ENCODE measurements at regions not wholly inside any gene's neighbourhood (a gene's known extent, or its start where the extent isn't known, plus 50 kb on each side); places are given as distances from the start of the nearest gene placed in this dataset.
"Not testable (repeated sequence)": the region's sequence is repeated elsewhere in the genome, so short reads cannot be mapped to it uniquely, and the experiment has no call there.

- Histone ChIP-seq H3K9ac (ENCODE audit: low read depth, low read length) (no peak overlapping the region), H3K27ac (ENCODE audit: low read depth, low read length) (no peak overlapping the region), H3K4me3 (ENCODE audit: low read depth, low read length) (no peak overlapping the region), H3K9me3 (ENCODE audit: control insufficient read depth, insufficient read depth, low read length) (no peaks in the 10 kb centered on the region), H3K36me3 (ENCODE audit: control insufficient read depth, insufficient read depth, low read length) (no peaks in the 10 kb centered on the region), H3K27me3 (ENCODE audit: control insufficient read depth, insufficient read depth, low read length) (no peaks in the 10 kb centered on the region), H3K4me1 (ENCODE audit: control insufficient read depth, insufficient read depth, low read length) (peaks cover 18% of the 10 kb centered on the region)
Measured at GRCh38 chr16:65314627-65315008, 192.8 kb upstream of the CDH11 start.

GRCh38 chr16:65313936-65314626 lies 192.2 kb upstream of the CDH11 start:
- Histone ChIP-seq H3K9ac (ENCODE audit: low read depth, low read length) (no peak overlapping the region), H3K27ac (ENCODE audit: low read depth, low read length) (no peak overlapping the region), H3K9me3 (ENCODE audit: control insufficient read depth, insufficient read depth, low read length) (no peaks in the 10 kb centered on the region), H3K4me3 (ENCODE audit: low read depth, low read length) (no peak overlapping the region), H3K4me1 (ENCODE audit: control insufficient read depth, insufficient read depth, low read length) (peaks cover 14% of the 10 kb centered on the region), H3K27me3 (ENCODE audit: control insufficient read depth, insufficient read depth, low read length) (no peaks in the 10 kb centered on the region), H3K36me3 (ENCODE audit: control insufficient read depth, insufficient read depth, low read length) (no peaks in the 10 kb centered on the region)

GRCh38 chr16:65312795-65313194 lies 190.9 kb upstream of the CDH11 start:
- Histone ChIP-seq H3K9ac (ENCODE audit: low read depth, low read length) (no peak overlapping the region), H3K4me3 (ENCODE audit: low read depth, low read length) (no peak overlapping the region), H3K9me3 (ENCODE audit: control insufficient read depth, insufficient read depth, low read length) (no peaks in the 10 kb centered on the region), H3K27ac (ENCODE audit: low read depth, low read length) (no peak overlapping the region), H3K4me1 (ENCODE audit: control insufficient read depth, insufficient read depth, low read length) (peaks cover 4% of the 10 kb centered on the region), H3K36me3 (ENCODE audit: control insufficient read depth, insufficient read depth, low read length) (no peaks in the 10 kb centered on the region), H3K27me3 (ENCODE audit: control insufficient read depth, insufficient read depth, low read length) (no peaks in the 10 kb centered on the region)

- Histone ChIP-seq H3K27ac (ENCODE audit: low read depth, low read length) (no peak overlapping the region), H3K9me3 (ENCODE audit: control insufficient read depth, insufficient read depth, low read length) (no peaks in the 10 kb centered on the region), H3K27me3 (ENCODE audit: control insufficient read depth, insufficient read depth, low read length) (no peaks in the 10 kb centered on the region), H3K4me3 (ENCODE audit: low read depth, low read length) (no peak overlapping the region), H3K9ac (ENCODE audit: low read depth, low read length) (no peak overlapping the region), H3K4me1 (ENCODE audit: control insufficient read depth, insufficient read depth, low read length) (peaks cover 5% of the 10 kb centered on the region; the same call in 1 of the 2 replicates), H3K36me3 (ENCODE audit: control insufficient read depth, insufficient read depth, low read length) (no peaks in the 10 kb centered on the region)
Measured at GRCh38 chr16:65312071-65312470, 190.2 kb upstream of the CDH11 start.

- not testable (repeated sequence) for H3K36me3 ChIP-seq (ENCODE audit: control insufficient read depth, insufficient read depth, low read length); H3K27me3 ChIP-seq (ENCODE audit: control insufficient read depth, insufficient read depth, low read length); H3K9ac ChIP-seq (ENCODE audit: low read depth, low read length); H3K9me3 ChIP-seq (ENCODE audit: control insufficient read depth, insufficient read depth, low read length); H3K4me3 ChIP-seq (ENCODE audit: low read depth, low read length); H3K27ac ChIP-seq (ENCODE audit: low read depth, low read length)
- peaks cover 17% of the 10 kb centered on the region for H3K4me1 ChIP-seq (ENCODE audit: control insufficient read depth, insufficient read depth, low read length)
Measured at GRCh38 chr16:65310491-65310890, 188.6 kb upstream of the CDH11 start.

- Histone ChIP-seq H3K9ac (ENCODE audit: low read depth, low read length) (no peak overlapping the region), H3K9me3 (ENCODE audit: control insufficient read depth, insufficient read depth, low read length) (no peaks in the 10 kb centered on the region), H3K4me3 (ENCODE audit: low read depth, low read length) (no peak overlapping the region), H3K27me3 (ENCODE audit: control insufficient read depth, insufficient read depth, low read length) (no peaks in the 10 kb centered on the region), H3K36me3 (ENCODE audit: control insufficient read depth, insufficient read depth, low read length) (no peaks in the 10 kb centered on the region), H3K27ac (ENCODE audit: low read depth, low read length) (no peak overlapping the region), H3K4me1 (ENCODE audit: control insufficient read depth, insufficient read depth, low read length) (peaks cover 17% of the 10 kb centered on the region)
Measured at GRCh38 chr16:65309354-65309753, 187.5 kb upstream of the CDH11 start.

GRCh38 chr16:65308506-65308905 lies 186.6 kb upstream of the CDH11 start:
- Histone ChIP-seq H3K9ac (ENCODE audit: low read depth, low read length) (no peak overlapping the region), H3K4me3 (ENCODE audit: low read depth, low read length) (no peak overlapping the region), H3K27me3 (ENCODE audit: control insufficient read depth, insufficient read depth, low read length) (no peaks in the 10 kb centered on the region), H3K4me1 (ENCODE audit: control insufficient read depth, insufficient read depth, low read length) (peaks cover 17% of the 10 kb centered on the region), H3K9me3 (ENCODE audit: control insufficient read depth, insufficient read depth, low read length) (no peaks in the 10 kb centered on the region), H3K27ac (ENCODE audit: low read depth, low read length) (no peak overlapping the region), H3K36me3 (ENCODE audit: control insufficient read depth, insufficient read depth, low read length) (no peaks in the 10 kb centered on the region)

- Histone ChIP-seq H3K4me3 (ENCODE audit: low read depth, low read length) (no peak overlapping the region), H3K27me3 (ENCODE audit: control insufficient read depth, insufficient read depth, low read length) (no peaks in the 10 kb centered on the region), H3K27ac (ENCODE audit: low read depth, low read length) (no peak overlapping the region), H3K9ac (ENCODE audit: low read depth, low read length) (no peak overlapping the region), H3K9me3 (ENCODE audit: control insufficient read depth, insufficient read depth, low read length) (no peaks in the 10 kb centered on the region), H3K4me1 (ENCODE audit: control insufficient read depth, insufficient read depth, low read length) (peaks cover 17% of the 10 kb centered on the region), H3K36me3 (ENCODE audit: control insufficient read depth, insufficient read depth, low read length) (no peaks in the 10 kb centered on the region)
Measured at GRCh38 chr16:65307286-65307685, 185.4 kb upstream of the CDH11 start.

GRCh38 chr16:65306722-65307121 lies 184.9 kb upstream of the CDH11 start:
- Histone ChIP-seq H3K4me3 (ENCODE audit: low read depth, low read length) (no peak overlapping the region), H3K9me3 (ENCODE audit: control insufficient read depth, insufficient read depth, low read length) (no peaks in the 10 kb centered on the region), H3K27ac (ENCODE audit: low read depth, low read length) (no peak overlapping the region), H3K27me3 (ENCODE audit: control insufficient read depth, insufficient read depth, low read length) (no peaks in the 10 kb centered on the region), H3K4me1 (ENCODE audit: control insufficient read depth, insufficient read depth, low read length) (peaks cover 17% of the 10 kb centered on the region), H3K9ac (ENCODE audit: low read depth, low read length) (no peak overlapping the region), H3K36me3 (ENCODE audit: control insufficient read depth, insufficient read depth, low read length) (no peaks in the 10 kb centered on the region)

- Histone ChIP-seq H3K36me3 (ENCODE audit: control insufficient read depth, insufficient read depth, low read length) (no peaks in the 10 kb centered on the region), H3K9me3 (ENCODE audit: control insufficient read depth, insufficient read depth, low read length) (no peaks in the 10 kb centered on the region), H3K27me3 (ENCODE audit: control insufficient read depth, insufficient read depth, low read length) (no peaks in the 10 kb centered on the region), H3K4me3 (ENCODE audit: low read depth, low read length) (no peak overlapping the region), H3K9ac (ENCODE audit: low read depth, low read length) (no peak overlapping the region), H3K27ac (ENCODE audit: low read depth, low read length) (no peak overlapping the region), H3K4me1 (ENCODE audit: control insufficient read depth, insufficient read depth, low read length) (peaks cover 17% of the 10 kb centered on the region)
Measured at GRCh38 chr16:65306300-65306699, 184.4 kb upstream of the CDH11 start.

GRCh38 chr16:65305266-65305959 lies 183.6 kb upstream of the CDH11 start:
- H3K4me1 ChIP-seq (ENCODE audit: control insufficient read depth, insufficient read depth, low read length) = peaks cover 17% of the 10 kb centered on the region
- H3K9ac ChIP-seq (ENCODE audit: low read depth, low read length) = no peak overlapping the region
- H3K9me3 ChIP-seq (ENCODE audit: control insufficient read depth, insufficient read depth, low read length) = no peaks in the 10 kb centered on the region
- no peaks in the 10 kb centered on the region for H3K36me3 ChIP-seq (ENCODE audit: control insufficient read depth, insufficient read depth, low read length)
- no peak overlapping the region for H3K27ac ChIP-seq (ENCODE audit: low read depth, low read length)
- no peak overlapping the region for H3K4me3 ChIP-seq (ENCODE audit: low read depth, low read length)
- no peaks in the 10 kb centered on the region for H3K27me3 ChIP-seq (ENCODE audit: control insufficient read depth, insufficient read depth, low read length)

Data from HUES48 (cell line).